Effector memory CD8-positive, alpha-beta T cell (primary cell): ENCODE measurements at regions not wholly inside any gene's neighbourhood (a gene's known extent, or its start where the extent isn't known, plus 50 kb on each side); places are given as distances from the start of the nearest gene placed in this dataset.
"Not testable (repeated sequence)": the region's sequence is repeated elsewhere in the genome, so short reads cannot be mapped to it uniquely, and the experiment has no call there.

Experiments
- ATAC-seq: fragments of 150-1000 bp; cut with Tn5 transposase; replicated peaks from 2 replicates; pipeline ENCODE4 v1.10.0; 2021; ENCODE audit warnings: mild to moderate bottlenecking, moderate library complexity
- DNase-seq, 3 experiments: peaks; one replicate each; pipeline ENCODE4 v3.0.0; 2021
- H3K27ac Mint-ChIP-seq, 2 donors: one replicate each; pipeline ENCODE4 v1.8.0; 2022; ENCODE audit warnings: mild to moderate bottlenecking in 2 of 2, mixed read lengths in 2 of 2, moderate library complexity in 2 of 2
- H3K27me3 Mint-ChIP-seq, 2 donors: one replicate each; pipeline ENCODE4 v1.8.0; 2022; ENCODE audit warnings: mixed read lengths in 2 of 2
- H3K36me3 Mint-ChIP-seq: one replicate; pipeline ENCODE4 v1.8.0; 2022; ENCODE audit warnings: mild to moderate bottlenecking, moderate library complexity, mixed read lengths; ENCODE audit not compliant: insufficient read depth
- H3K4me1 Mint-ChIP-seq, 2 donors: one replicate each; pipeline ENCODE4 v1.8.0; 2022; ENCODE audit warnings: low read depth in 2 of 2, mixed read lengths in 2 of 2
- H3K4me3 Mint-ChIP-seq, 2 donors: one replicate each; pipeline ENCODE4 v1.8.0; 2022; ENCODE audit warnings: mild to moderate bottlenecking in 2 of 2, mixed read lengths in 2 of 2, moderate library complexity in 2 of 2
- H3K9me3 Mint-ChIP-seq, 2 donors: one replicate each; pipeline ENCODE4 v1.8.0; 2022; ENCODE audit warnings: mixed read lengths in 2 of 2

GRCh38 chr2:84302513-84303412 is 156.3 kb downstream of the SUCLG1 start:
- Mint-ChIP-seq H3K4me3 (no peak overlapping the region), H3K27me3 (peaks cover 18 to 26% of the 10 kb centered on the region in 2 donors)
- ATAC-seq, result peak; percentile 59

GRCh38 chr2:84301717-84302116 is 157.4 kb downstream of the SUCLG1 start:
- H3K27me3 Mint-ChIP-seq, result peaks cover 20 to 29% of the 10 kb centered on the region in 2 donors
- DNase-seq, result no peak
- no peak overlapping the region for H3K4me3 Mint-ChIP-seq
- peaks cover 2 to 11% of the 10 kb centered on the region in 2 donors for H3K9me3 Mint-ChIP-seq
- H3K27ac Mint-ChIP-seq, result no peak overlapping the region
- no peaks in the 10 kb centered on the region for H3K36me3 Mint-ChIP-seq
- no peak for ATAC-seq
- H3K4me1 Mint-ChIP-seq, result no peaks in the 10 kb centered on the region

More at GRCh38 chr2:84302513-84303412, 156.3 kb downstream of the SUCLG1 start:
- H3K36me3 Mint-ChIP-seq, result no peaks in the 10 kb centered on the region
- DNase-seq, result peak; percentile 10 to 23 (median 16)
- no peak overlapping the region for H3K27ac Mint-ChIP-seq
- H3K4me1 Mint-ChIP-seq, result no peaks in the 10 kb centered on the region
- peaks cover 5 to 11% of the 10 kb centered on the region in 2 donors for H3K9me3 Mint-ChIP-seq

- H3K4me1 Mint-ChIP-seq, result no peaks in the 10 kb centered on the region
- H3K4me3 Mint-ChIP-seq, result no peak overlapping the region
- peaks cover 20 to 29% of the 10 kb centered on the region in 2 donors for H3K27me3 Mint-ChIP-seq
- no peak for ATAC-seq
- H3K27ac Mint-ChIP-seq, result no peak overlapping the region
- peaks cover 0 to 4% of the 10 kb centered on the region in 2 donors for H3K9me3 Mint-ChIP-seq
- no peak for DNase-seq
- H3K36me3 Mint-ChIP-seq, result no peaks in the 10 kb centered on the region
Observed at GRCh38 chr2:84300696-84301029, 158.4 kb downstream of the SUCLG1 start.

DNA sequence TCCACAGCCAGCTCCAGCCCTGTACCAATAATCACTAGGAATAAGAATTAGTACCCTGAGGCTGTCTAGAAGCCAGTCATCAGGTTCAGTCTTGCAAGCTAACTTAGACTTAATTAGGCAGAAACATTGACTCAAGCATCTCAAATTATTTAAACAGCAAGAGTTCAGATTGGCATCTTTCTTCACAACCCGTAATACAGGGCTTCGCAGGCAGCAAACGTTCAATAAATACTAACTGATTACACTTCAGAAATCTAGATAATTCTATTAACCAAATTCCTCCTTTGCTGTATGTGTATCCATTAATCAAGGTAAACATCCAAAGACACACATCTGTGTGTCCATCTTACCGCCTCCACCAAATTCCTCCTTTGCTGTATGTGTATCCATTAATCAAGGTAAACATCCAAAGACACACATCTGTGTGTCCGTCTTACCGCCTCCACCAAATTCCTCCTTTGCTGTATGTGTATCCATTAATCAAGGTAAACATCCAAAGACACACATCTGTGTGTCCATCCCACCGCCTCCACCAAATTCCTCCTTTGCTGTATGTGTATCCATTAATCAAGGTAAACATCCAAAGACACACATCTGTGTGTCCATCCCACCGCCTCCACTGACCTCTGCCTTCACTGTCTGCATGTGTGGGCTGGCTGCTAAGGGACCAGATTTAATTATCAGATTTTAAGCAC is 158.9 kb downstream of the SUCLG1 start:
- not testable (repeated sequence) for DNase-seq, H3K36me3 Mint-ChIP-seq, H3K9me3 Mint-ChIP-seq, H3K4me3 Mint-ChIP-seq, H3K4me1 Mint-ChIP-seq, H3K27ac Mint-ChIP-seq, ATAC-seq
- H3K27me3 Mint-ChIP-seq, result peaks cover 20 to 29% of the 10 kb centered on the region in 2 donors

DNA sequence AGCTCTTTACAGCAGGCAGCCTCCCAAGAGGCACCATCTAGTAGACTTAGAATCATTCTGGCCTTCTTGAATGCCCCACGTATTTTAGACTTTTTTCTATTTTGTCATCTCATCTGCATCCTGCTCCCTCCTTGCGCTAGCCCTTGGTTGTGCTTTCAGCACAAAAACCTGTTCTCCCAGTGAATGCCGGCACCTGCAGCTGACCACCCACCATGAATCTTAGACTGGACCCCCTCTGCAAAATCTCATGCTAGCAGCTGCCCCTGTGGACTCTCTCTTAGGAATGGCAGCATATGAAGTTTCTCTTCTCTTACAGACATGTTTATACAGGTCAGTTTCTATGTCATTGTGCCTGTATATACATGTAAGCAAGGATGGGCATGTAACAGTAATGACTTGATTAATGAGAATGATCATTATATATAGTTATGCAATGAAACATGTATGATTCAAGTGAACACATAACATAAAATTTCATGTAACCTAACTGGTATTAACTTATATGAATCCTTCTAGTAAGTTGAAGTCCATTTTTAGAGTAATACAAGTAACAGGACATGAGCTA is 159.8 kb downstream of the SUCLG1 start:
- Mint-ChIP-seq H3K9me3 (no peaks in the 10 kb centered on the region), H3K4me3 (no peak overlapping the region), H3K4me1 (no peaks in the 10 kb centered on the region), H3K27ac (no peak overlapping the region), H3K27me3 (peaks cover 20 to 29% of the 10 kb centered on the region in 2 donors), H3K36me3 (no peaks in the 10 kb centered on the region)
- ATAC-seq (no peak), DNase-seq (no peak)

- Mint-ChIP-seq H3K27me3 (peaks cover 19 to 39% of the 10 kb centered on the region in 2 donors), H3K36me3 (no peaks in the 10 kb centered on the region), H3K9me3 (no peaks in the 10 kb centered on the region)
Observed at GRCh38 chr2:84297155-84297554, 161.9 kb downstream of the SUCLG1 start.

GRCh38 chr2:84293791-84294380 is 165.2 kb downstream of the SUCLG1 start:
- Mint-ChIP-seq H3K4me3 (no peak overlapping the region), H3K27me3 (peaks cover 11 to 24% of the 10 kb centered on the region in 2 donors), H3K27ac (no peak overlapping the region), H3K9me3 (no peaks in the 10 kb centered on the region), H3K36me3 (no peaks in the 10 kb centered on the region), H3K4me1 (no peaks in the 10 kb centered on the region)
- DNase-seq, result no peak
- ATAC-seq, result no peak

More at GRCh38 chr2:84297155-84297554, 161.9 kb downstream of the SUCLG1 start:
- no peak overlapping the region for H3K27ac Mint-ChIP-seq
- H3K4me3 Mint-ChIP-seq, result no peak overlapping the region
- H3K4me1 Mint-ChIP-seq, result no peaks in the 10 kb centered on the region
- ATAC-seq (no peak), DNase-seq (no peak)

DNA sequence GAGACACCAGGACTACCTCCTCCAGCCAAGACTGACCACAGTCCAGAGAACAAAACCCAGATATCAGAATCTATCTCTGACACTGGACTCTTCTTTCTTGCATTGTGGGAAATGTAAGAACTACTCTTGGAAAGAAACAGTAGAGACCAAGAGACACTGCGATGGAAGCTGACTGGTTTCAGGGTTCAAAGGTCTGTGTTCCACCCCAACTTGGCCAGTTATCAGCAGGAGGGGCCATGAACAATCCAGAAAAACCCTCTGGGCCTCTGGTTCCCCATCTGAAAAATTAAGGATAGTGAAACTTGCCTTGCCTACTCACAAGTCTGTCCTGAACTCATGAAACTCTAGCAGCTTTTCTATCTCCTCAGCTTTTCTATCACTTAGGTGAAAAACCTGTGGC is 166.5 kb downstream of the SUCLG1 start:
- H3K4me3 Mint-ChIP-seq, result no peak overlapping the region
- DNase-seq (no peak), ATAC-seq (no peak)
- H3K4me1 Mint-ChIP-seq, result no peaks in the 10 kb centered on the region
- H3K9me3 Mint-ChIP-seq, result no peaks in the 10 kb centered on the region
- H3K27ac Mint-ChIP-seq, result no peak overlapping the region
- H3K36me3 Mint-ChIP-seq, result no peaks in the 10 kb centered on the region
- peaks cover 7 to 15% of the 10 kb centered on the region in 2 donors for H3K27me3 Mint-ChIP-seq

DNA sequence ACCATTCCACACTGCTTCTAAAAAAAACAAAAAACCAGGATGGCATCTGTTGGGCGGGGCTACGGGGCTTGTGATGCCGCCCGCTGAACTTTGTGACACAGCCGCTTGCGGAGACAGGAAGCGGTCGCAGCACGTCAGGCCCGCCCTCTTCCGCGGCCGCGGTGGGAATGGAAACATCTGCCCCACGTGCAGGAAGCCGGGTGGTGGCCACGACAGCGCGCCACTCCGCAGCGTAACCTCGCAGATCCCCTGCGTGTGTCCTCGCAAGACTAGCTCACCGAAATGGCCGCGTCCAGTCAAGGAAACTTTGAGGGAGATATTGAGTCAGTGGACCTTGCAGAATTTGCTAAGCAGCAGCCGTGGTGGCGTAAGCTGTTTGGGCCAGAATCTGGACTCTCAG is 168.5 kb downstream of the SUCLG1 start:
- no peaks in the 10 kb centered on the region for H3K9me3 Mint-ChIP-seq
- peaks cover 10 to 18% of the 10 kb centered on the region in 2 donors for H3K27me3 Mint-ChIP-seq
- no peak overlapping the region for H3K4me3 Mint-ChIP-seq
- ATAC-seq (peak; percentile 64), DNase-seq (peak in 1 of 3 experiments; percentile 5)
- no peak overlapping the region for H3K27ac Mint-ChIP-seq
- H3K36me3 Mint-ChIP-seq, result no peaks in the 10 kb centered on the region
- no peaks in the 10 kb centered on the region for H3K4me1 Mint-ChIP-seq

- peaks cover 5 to 12% of the 10 kb centered on the region in 2 donors for H3K27me3 Mint-ChIP-seq
- DNase-seq (no peak), ATAC-seq (no peak)
- H3K27ac Mint-ChIP-seq, result no peak overlapping the region
- H3K9me3 Mint-ChIP-seq, result no peaks in the 10 kb centered on the region
- no peaks in the 10 kb centered on the region for H3K4me1 Mint-ChIP-seq
- no peak overlapping the region for H3K4me3 Mint-ChIP-seq
- H3K36me3 Mint-ChIP-seq, result no peaks in the 10 kb centered on the region
Observed at GRCh38 chr2:84288293-84288692, 170.8 kb downstream of the SUCLG1 start.

GRCh38 chr2:84286878-84287277 is 172.2 kb downstream of the SUCLG1 start:
- Mint-ChIP-seq H3K9me3 (no peaks in the 10 kb centered on the region), H3K36me3 (no peaks in the 10 kb centered on the region), H3K4me3 (no peak overlapping the region), H3K27ac (no peak overlapping the region), H3K4me1 (no peaks in the 10 kb centered on the region), H3K27me3 (peaks cover 5 to 9% of the 10 kb centered on the region in 2 donors)
- ATAC-seq (no peak), DNase-seq (no peak)

GRCh38 chr2:84285056-84285747 is 173.9 kb downstream of the SUCLG1 start:
- no peaks in the 10 kb centered on the region for H3K9me3 Mint-ChIP-seq
- DNase-seq (no peak), ATAC-seq (no peak)
- no peaks in the 10 kb centered on the region for H3K36me3 Mint-ChIP-seq
- H3K4me3 Mint-ChIP-seq, result no peak overlapping the region
- H3K27me3 Mint-ChIP-seq, result peaks cover 9 to 10% of the 10 kb centered on the region in 2 donors
- H3K4me1 Mint-ChIP-seq, result no peaks in the 10 kb centered on the region
- no peak overlapping the region for H3K27ac Mint-ChIP-seq

GRCh38 chr2:84283506-84283905 is 175.6 kb downstream of the SUCLG1 start:
- H3K4me3 Mint-ChIP-seq, result no peak overlapping the region
- H3K27me3 Mint-ChIP-seq, result peaks cover 9 to 19% of the 10 kb centered on the region in 2 donors
- no peaks in the 10 kb centered on the region for H3K9me3 Mint-ChIP-seq
- no peak overlapping the region for H3K27ac Mint-ChIP-seq
- peaks cover 1% of the 10 kb centered on the region in 2 donors for H3K4me1 Mint-ChIP-seq
- no peaks in the 10 kb centered on the region for H3K36me3 Mint-ChIP-seq
- DNase-seq, result no peak
- ATAC-seq, result no peak
